Inferior parietal cortex (tissue), 1 donor: ENCODE measurements at regions not wholly inside any gene's neighbourhood (a gene's known extent, or its start where the extent isn't known, plus 50 kb on each side); places are given as distances from the start of the nearest gene placed in this dataset.

Source experiments
- DNase-seq: peaks from one replicate; pipeline ENCODE4 v3.0.0-alpha.2; 2016; ENCODE audit errors: extremely low spot score

DNA sequence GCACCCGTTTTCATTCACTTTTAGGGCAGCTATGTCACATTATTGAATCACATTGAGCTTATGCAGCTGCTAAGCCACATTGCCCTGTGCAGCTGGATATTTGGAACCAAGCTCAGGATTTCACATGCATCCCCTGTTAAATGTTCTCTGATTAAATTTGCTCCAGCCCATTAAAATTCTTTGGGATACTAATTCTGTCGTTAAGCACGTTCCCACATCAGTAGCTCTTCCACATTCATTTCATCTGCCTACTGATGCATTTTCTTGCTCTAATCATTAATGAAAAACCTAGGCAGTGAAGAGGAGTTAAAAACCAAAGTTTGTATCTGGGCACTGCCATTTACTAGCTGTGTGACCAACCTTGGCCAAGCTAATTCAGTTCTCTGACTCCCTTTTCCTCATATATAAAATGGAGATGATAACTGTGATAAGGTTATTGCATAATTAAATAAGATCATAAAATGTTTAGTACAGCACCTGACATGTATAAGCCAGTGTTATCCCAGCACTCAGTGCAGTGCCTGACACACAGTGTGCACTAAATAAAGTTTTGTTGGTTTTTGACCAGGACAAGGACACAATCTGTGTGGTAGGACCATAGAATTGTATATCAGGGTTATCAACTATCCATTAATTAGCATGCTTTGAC, 222.2 kb upstream of the ATP11B start:
- DNase-seq: no peak

GRCh38 chr3:182575941-182576340, 217.4 kb upstream of the ATP11B start:
- no peak for DNase-seq

- no peak for DNase-seq
These were observed 209.8 kb upstream of the ATP11B start for GRCh38 chr3:182583545-182583944.

DNA sequence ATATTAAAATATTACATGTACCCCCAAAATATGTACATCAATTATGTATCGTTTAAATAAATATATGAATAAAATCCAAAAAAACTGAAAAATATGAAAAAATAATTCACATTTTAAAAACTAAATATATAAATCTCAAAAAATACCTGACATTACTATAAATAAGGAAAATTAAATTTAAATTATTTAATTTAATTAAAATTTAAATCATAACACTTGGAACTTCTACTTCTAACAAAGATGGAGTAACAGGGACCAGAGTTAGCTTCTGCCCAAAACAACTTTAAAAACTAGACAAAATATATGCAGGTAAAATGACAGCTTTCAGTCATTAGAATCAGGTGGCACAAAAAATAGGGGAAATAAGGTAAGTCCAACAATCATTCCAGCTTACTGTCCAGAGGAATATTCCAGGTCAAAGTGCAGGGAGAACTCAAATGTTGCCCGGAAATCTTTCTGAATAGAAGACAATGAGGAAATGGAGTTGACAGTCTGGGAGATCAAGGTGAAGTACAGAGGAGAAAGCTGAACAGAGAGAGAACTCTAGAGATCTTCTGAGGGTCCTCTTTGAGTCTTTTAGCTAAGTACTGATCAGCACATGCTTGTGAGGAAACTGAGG, 207.7 kb upstream of the ATP11B start:
- no peak for DNase-seq

DNA sequence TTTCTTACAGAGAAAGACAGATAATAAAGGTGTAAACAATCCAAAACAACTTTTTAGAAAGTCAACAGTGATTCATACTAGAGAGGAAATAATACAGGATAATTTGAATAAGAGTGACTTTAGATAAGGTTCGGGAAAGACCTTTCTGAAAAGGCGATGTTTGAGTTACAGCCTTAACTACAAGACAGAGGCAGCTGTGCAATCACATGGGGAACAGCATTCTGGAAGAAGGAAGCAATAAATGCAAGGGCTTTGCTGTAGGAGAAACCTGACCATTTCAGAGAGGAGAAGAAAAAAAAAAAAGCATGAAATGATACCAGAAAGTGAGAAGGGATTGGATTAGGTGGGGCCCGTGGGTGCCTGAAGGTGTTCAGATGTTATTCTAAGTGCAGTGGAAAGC, 200.6 kb upstream of the ATP11B start:
- no peak for DNase-seq

- DNase-seq: no peak
These were observed 196.5 kb upstream of the ATP11B start for GRCh38 chr3:182596676-182597410.

DNA sequence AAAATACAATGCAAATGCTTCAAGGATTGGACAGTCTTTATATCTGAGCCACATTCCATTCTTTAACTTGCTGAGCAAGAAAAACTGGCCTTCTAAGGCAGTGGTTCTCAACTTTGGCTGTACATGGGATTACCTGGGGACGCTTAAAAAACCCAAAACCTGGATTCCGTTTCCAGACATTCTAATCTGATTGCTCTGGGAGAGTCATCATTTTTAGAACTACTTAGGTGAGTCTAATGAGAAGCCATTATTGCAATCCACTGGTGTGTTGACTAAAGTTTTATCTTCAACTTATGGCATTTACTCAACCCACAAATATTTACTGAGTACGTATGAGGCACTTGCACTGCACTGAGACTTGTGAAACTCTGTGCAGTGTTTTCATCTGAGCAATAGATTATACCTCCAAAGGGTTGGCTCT, 195.7 kb upstream of the ATP11B start:
- no peak for DNase-seq

DNA sequence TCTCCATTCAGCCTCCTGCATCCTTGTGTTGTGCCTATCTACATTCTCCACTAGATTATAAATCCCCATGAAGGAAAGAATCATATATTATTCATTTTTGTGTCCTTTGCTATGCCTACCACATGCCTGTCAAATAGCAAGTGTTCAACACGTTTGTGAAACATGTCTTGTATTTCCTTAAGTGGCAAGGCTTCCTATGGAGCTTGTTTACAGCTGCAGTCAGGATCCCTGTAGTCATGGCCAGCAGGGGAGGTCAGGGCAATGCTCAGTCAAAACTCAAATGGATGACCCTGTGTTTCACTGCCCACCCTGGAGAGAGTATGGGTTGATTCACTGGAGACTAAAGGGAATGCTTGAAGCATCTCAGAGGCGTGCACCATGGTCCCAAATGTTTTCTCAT, 191.7 kb upstream of the ATP11B start:
- DNase-seq: no peak

GRCh38 chr3:182603501-182603900, 189.8 kb upstream of the ATP11B start:
- no peak for DNase-seq

DNA sequence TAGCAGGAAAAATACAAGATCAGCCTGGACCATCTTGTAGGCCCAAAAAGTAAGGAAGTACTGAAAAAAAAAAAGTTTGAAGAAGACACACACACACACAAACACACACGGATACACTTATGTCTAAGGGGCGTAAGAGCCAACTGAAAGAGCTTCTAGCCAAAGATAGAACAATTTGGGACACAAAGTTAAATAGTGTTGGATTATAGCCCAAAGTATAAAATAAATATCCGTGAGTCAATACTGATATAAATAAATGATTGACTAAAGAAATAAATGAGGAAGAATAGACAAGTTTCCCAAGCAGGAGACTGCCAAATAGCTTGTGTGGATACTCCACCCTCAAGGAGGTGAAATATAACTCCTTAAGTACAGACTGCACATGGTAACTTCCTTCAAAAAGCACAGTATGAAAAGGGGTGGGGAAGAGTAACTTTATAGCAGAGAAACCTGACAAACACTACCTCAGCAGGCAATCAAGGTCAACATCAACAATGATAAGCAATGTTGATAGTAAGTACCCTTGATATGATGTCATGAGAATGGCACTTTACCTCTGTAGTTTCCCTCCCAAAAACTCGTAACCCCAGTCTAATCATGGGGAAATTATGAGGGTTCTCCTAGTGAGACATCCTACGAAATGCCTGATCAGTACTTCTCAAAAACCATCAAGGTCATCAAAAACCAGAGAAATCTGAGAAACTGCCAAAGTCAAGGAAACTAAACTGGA, 187.3 kb upstream of the ATP11B start:
- no peak for DNase-seq

DNA sequence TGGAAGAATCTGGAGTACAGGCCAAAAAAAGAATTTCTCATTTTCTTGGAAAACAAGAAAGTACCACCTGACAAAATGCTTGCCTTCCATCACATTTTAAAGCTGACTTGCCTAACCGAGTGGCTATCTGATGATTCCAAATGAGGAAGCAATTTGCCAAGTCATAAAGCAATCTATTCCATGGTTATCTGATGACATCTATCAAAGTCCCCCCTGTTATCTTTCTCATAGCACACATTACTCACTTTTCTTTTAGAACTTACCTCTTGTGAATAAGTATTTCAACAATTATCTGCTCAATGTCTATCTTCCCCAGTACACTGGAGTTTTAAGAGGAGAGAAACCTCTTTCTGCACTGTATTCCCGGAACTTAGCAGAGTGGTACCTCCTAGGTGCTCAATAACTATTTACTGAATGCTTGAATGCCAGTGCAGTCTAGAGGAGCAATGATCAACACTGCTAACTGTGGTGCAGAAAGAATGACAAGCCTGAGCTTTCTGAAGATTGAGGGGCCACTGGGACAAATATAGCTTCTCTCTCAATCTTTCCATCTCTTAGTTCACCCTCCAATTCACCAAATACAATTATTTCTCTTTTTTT, 186.3 kb upstream of the ATP11B start:
- no peak for DNase-seq

DNA sequence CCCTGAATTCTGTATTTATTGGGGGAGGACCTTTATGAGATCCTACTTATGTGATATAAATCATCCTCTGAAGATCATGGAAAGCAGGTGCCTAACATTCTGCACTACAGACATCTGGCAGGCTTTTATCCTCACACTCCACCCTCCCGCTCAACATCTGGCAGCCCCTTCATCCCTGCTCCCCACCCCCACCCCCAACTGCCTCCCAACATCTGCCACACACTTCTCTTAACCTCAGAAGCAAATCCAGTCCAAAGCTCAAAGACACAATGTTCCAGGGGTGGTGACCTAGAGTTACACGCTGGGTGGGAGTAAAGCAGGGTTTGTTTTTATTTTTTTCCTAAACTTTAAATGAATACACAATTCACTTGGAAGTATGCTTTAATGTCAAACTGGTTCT, 184.5 kb upstream of the ATP11B start:
- no peak for DNase-seq

GRCh38 chr3:182609575-182610156, 183.6 kb upstream of the ATP11B start:
- no peak for DNase-seq

- no peak for DNase-seq
These were observed 181.0 kb upstream of the ATP11B start for GRCh38 chr3:182612332-182612731.

- DNase-seq: no peak
These were observed 175.8 kb upstream of the ATP11B start for GRCh38 chr3:182617500-182617899.

GRCh38 chr3:182618085-182618732, 175.1 kb upstream of the ATP11B start:
- DNase-seq: peak; percentile 70

DNA sequence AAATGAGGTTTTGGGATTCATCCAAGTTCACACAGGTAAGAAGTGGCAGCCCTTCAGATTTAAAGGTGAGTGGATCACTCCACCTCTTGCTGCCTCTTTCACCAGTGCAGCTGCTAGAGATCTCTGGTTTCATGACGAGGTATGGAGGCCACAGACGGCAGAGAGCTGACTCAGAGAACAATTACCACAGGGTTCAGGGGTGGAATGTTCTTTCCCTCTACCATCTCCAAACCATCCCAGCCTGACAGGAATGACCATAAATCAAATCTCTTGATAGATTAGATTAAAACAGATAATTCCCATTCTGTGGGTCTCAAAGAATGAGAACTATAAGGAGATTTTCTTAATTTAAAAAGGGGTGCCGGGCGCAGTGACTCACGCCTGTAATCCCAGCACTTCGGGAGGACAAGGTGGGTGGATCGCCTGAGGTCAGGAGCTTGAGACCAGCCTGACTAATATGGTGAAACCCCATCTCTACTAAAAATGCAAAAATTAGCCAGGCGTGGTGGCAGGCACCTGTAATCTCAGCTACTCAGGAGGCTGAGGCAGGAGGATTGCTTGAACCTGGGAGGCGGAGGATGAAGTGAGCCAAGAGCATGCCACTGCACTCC, 174.2 kb upstream of the ATP11B start:
- DNase-seq: no peak

- DNase-seq: no peak
These were observed 172.4 kb upstream of the ATP11B start for GRCh38 chr3:182620723-182621434.

GRCh38 chr3:182621435-182622240, 171.7 kb upstream of the ATP11B start:
- peak; percentile 39 for DNase-seq
